Activated B cell treated with CpG ODN at 0.5 μM for 24 hours (primary cell): ENCODE measurements at regions not wholly inside any gene's neighbourhood (a gene's known extent, or its start where the extent isn't known, plus 50 kb on each side); places are given as distances from the start of the nearest gene placed in this dataset.

Experiments
- ATAC-seq: fragments of 200-7000 bp; cut with Tn5 transposase; one replicate; pipeline ENCODE4 v1.10.0; 2021; ENCODE audit warnings: low read depth, mild to moderate bottlenecking, moderate library complexity
- CTCF ChIA-PET: fragments of 350-600 bp; sonication (Branson Sonifier 250); formaldehyde crosslinking; loops from one replicate; lab custom pipeline; 2021; ENCODE audit warnings: antibody characterized with exemption; lab: Charles Lee
- POLR2A ChIA-PET: fragments of 350-600 bp; sonication (Branson Sonifier 250); formaldehyde crosslinking; loops from one replicate; lab custom pipeline; 2021; ENCODE audit warnings: antibody characterized with exemption; lab: Charles Lee
- DNase-seq: peaks from one replicate; pipeline ENCODE4 v3.0.0; 2022
- H3K27ac Mint-ChIP-seq: one replicate; pipeline ENCODE4 v1.8.0; 2020; ENCODE audit warnings: mixed read lengths
- H3K27me3 Mint-ChIP-seq: one replicate; pipeline ENCODE4 v1.8.0; 2021; ENCODE audit warnings: mixed read lengths
- H3K36me3 Mint-ChIP-seq: one replicate; pipeline ENCODE4 v1.8.0; 2021; ENCODE audit warnings: low read depth, mixed read lengths
- H3K4me1 Mint-ChIP-seq: one replicate; pipeline ENCODE4 v1.8.0; 2021; ENCODE audit warnings: mixed read lengths
- H3K4me3 Mint-ChIP-seq: one replicate; pipeline ENCODE4 v1.8.0; 2020; ENCODE audit warnings: mild to moderate bottlenecking, mixed read lengths
- H3K9me3 Mint-ChIP-seq: one replicate; pipeline ENCODE4 v1.8.0; 2020; ENCODE audit warnings: mixed read lengths
- intact Hi-C: fragments of 100-400 bp; cut with micrococcal nuclease; formaldehyde crosslinking; loops from one replicate; pipeline ENCODE4 v1.15.1; 2024
- TF ChIP-seq, protein P1 (sequence below): fragments of 200-600 bp; IDR thresholded peaks from one replicate; pipeline ENCODE4 v1.8.0; 2022; ENCODE audit warnings: antibody characterized with exemption, mild to moderate bottlenecking

- ATAC-seq (no peak), DNase-seq (no peak)
- TF ChIP-seq, protein P1, sequence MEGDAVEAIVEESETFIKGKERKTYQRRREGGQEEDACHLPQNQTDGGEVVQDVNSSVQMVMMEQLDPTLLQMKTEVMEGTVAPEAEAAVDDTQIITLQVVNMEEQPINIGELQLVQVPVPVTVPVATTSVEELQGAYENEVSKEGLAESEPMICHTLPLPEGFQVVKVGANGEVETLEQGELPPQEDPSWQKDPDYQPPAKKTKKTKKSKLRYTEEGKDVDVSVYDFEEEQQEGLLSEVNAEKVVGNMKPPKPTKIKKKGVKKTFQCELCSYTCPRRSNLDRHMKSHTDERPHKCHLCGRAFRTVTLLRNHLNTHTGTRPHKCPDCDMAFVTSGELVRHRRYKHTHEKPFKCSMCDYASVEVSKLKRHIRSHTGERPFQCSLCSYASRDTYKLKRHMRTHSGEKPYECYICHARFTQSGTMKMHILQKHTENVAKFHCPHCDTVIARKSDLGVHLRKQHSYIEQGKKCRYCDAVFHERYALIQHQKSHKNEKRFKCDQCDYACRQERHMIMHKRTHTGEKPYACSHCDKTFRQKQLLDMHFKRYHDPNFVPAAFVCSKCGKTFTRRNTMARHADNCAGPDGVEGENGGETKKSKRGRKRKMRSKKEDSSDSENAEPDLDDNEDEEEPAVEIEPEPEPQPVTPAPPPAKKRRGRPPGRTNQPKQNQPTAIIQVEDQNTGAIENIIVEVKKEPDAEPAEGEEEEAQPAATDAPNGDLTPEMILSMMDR, result no peak
- H3K4me1 Mint-ChIP-seq, result no peaks in the 10 kb centered on the region
- no peaks in the 10 kb centered on the region for H3K27me3 Mint-ChIP-seq
- H3K9me3 Mint-ChIP-seq, result no peaks in the 10 kb centered on the region
- CTCF ChIA-PET, result no interaction called here
- no peaks in the 10 kb centered on the region for H3K36me3 Mint-ChIP-seq
- intact Hi-C loops, result no loop called here
- H3K4me3 Mint-ChIP-seq, result no peak overlapping the region
- POLR2A ChIA-PET, result no interaction called here
- no peak overlapping the region for H3K27ac Mint-ChIP-seq
Observed at GRCh38 chr2:226077031-226077430, 677.5 kb downstream of the NYAP2 start.

- TF ChIP-seq, protein P1, result no peak
- no peaks in the 10 kb centered on the region for H3K4me1 Mint-ChIP-seq
- ATAC-seq, result no peak
- no peak for DNase-seq
- POLR2A ChIA-PET, result no interaction called here
- no peak overlapping the region for H3K4me3 Mint-ChIP-seq
- H3K27ac Mint-ChIP-seq, result no peak overlapping the region
- H3K27me3 Mint-ChIP-seq, result no peaks in the 10 kb centered on the region
- CTCF ChIA-PET, result no interaction called here
- H3K36me3 Mint-ChIP-seq, result no peaks in the 10 kb centered on the region
- intact Hi-C loops, result no loop called here
- no peaks in the 10 kb centered on the region for H3K9me3 Mint-ChIP-seq
Observed at GRCh38 chr2:226076529-226076928, 677.0 kb downstream of the NYAP2 start.

DNA sequence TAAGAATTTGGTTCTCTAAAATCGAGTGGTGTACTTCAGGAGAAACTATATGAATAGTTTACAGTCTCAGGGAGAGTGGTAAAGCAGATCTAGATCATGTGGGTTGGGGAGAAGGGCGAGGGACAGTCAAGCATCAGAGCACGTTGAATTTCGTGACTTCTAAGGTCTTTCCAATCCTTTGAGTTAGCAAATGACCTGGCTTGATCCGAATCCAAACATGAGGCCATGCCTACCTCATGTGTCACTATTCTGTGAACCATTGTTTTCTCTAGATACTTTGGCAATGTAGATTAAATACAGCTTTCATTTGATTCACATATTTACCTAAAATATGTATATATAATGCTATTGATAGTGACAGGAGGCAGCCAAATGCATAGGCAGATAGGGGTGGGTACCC, 674.9 kb downstream of the NYAP2 start:
- CTCF ChIA-PET, result no interaction called here

DNA sequence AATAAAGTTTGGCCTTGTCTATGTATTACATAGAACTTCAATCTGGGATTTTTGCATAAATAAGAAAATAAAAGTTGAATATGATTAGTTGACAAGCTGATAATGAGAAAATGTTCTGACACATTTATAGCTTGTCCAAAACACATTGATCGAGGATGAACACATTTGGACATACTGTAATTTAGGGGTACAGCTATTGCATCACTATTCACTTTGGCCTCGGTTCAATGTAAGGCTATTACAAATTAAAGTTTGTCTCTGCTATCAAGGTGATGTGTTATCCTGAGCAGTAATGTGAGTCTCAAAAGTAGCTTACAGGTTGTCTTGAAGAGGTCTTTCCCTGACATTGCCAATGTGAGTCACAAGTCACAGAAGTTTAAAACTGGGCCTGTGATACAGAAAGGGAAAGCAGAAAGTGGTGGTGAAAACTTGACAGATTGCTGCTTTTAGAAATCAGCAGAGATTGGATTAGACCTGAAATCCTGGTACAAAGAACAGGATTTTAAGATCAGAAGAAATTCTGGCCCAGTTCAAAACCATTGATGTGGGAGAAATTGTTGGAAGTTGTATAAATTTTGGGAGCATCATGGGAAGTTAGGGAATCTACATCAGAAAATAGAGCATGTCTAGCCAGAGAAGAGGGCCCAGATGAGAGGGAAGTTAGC, 674.1 kb downstream of the NYAP2 start:
- H3K4me3 Mint-ChIP-seq, result no peak overlapping the region
- ATAC-seq (no peak), DNase-seq (no peak)
- ChIA-PET CTCF (no interaction called here), POLR2A (no interaction called here)
- TF ChIP-seq, protein P1, result no peak
- H3K4me1 Mint-ChIP-seq, result no peaks in the 10 kb centered on the region
- no peaks in the 10 kb centered on the region for H3K27me3 Mint-ChIP-seq
- no peak overlapping the region for H3K27ac Mint-ChIP-seq
- no peaks in the 10 kb centered on the region for H3K9me3 Mint-ChIP-seq
- no peaks in the 10 kb centered on the region for H3K36me3 Mint-ChIP-seq
- intact Hi-C loops, result no loop called here

More for the DNA sequence above, 674.9 kb downstream of the NYAP2 start:
- no peak for ATAC-seq
- intact Hi-C loops, result no loop called here
- Mint-ChIP-seq H3K36me3 (no peaks in the 10 kb centered on the region), H3K4me3 (no peak overlapping the region), H3K9me3 (no peaks in the 10 kb centered on the region), H3K27ac (no peak overlapping the region), H3K27me3 (no peaks in the 10 kb centered on the region), H3K4me1 (no peaks in the 10 kb centered on the region)
- TF ChIP-seq, protein P1, result no peak
- POLR2A ChIA-PET, result no interaction called here
- no peak for DNase-seq

- TF ChIP-seq, protein P1, result no peak
- Mint-ChIP-seq H3K27me3 (no peaks in the 10 kb centered on the region), H3K36me3 (no peaks in the 10 kb centered on the region), H3K4me3 (no peak overlapping the region), H3K9me3 (no peaks in the 10 kb centered on the region), H3K27ac (no peak overlapping the region), H3K4me1 (no peaks in the 10 kb centered on the region)
- intact Hi-C loops, result no loop called here
- ATAC-seq (no peak), DNase-seq (no peak)
- CTCF ChIA-PET, result no interaction called here
- POLR2A ChIA-PET, result no interaction called here
Observed at GRCh38 chr2:226066873-226067272, 667.4 kb downstream of the NYAP2 start.
